Liver (tissue), 8 donors: ENCODE measurements at regions not wholly inside any gene's neighbourhood (a gene's known extent, or its start where the extent isn't known, plus 50 kb on each side); places are given as distances from the start of the nearest gene placed in this dataset.

Experiments used
- DNase-seq: peaks from one replicate; pipeline ENCODE4 v3.0.0-alpha.2; 2017; ENCODE audit warnings: low spot score
- H3K27ac ChIP-seq, 2 donors: one replicate each; pipeline ENCODE4 v1.7.0; 2013; ENCODE audit warnings: inconsistent platforms in 2 of 2, low read length in 2 of 2, control low read depth in 1 of 2, low read depth in 1 of 2, mild to moderate bottlenecking in 1 of 2
- H3K27me3 ChIP-seq, 4 donors: one replicate each; pipeline versions ENCODE4 v1.6.1 to v1.7.0; 2013; ENCODE audit warnings: low read length in 3 of 4, inconsistent platforms in 1 of 4, mild to moderate bottlenecking in 1 of 4, moderate library complexity in 1 of 4; ENCODE audit not compliant: control insufficient read depth in 4 of 4, insufficient read depth in 4 of 4
- H3K36me3 ChIP-seq, 4 donors: one replicate each; pipeline versions ENCODE4 v1.6.1 to v1.7.0; 2013; ENCODE audit warnings: low read length in 3 of 4, mild to moderate bottlenecking in 3 of 4, low read depth in 1 of 4, moderate library complexity in 1 of 4; ENCODE audit not compliant: control insufficient read depth in 4 of 4, insufficient read depth in 3 of 4
- H3K4me1 ChIP-seq, 4 donors: one replicate each; pipeline versions ENCODE4 v1.6.1 to v1.7.0; 2013; ENCODE audit warnings: low read length in 3 of 4, mild to moderate bottlenecking in 3 of 4, moderate library complexity in 1 of 4; ENCODE audit not compliant: control insufficient read depth in 4 of 4, insufficient read depth in 4 of 4
- H3K4me3 ChIP-seq, 3 donors: one replicate each; pipeline versions ENCODE4 v1.6.1 to v1.7.0; 2013; ENCODE audit warnings: low read length in 3 of 3, control low read depth in 1 of 3, low read depth in 1 of 3, mild to moderate bottlenecking in 1 of 3
- H3K9ac ChIP-seq, 2 donors: one replicate each; pipeline ENCODE4 v1.7.0; 2013; ENCODE audit warnings: low read length in 2 of 2, mild to moderate bottlenecking in 2 of 2, moderate library complexity in 2 of 2, control low read depth in 1 of 2, low read depth in 1 of 2
- H3K9me3 ChIP-seq, 4 donors: one replicate each; pipeline versions ENCODE4 v1.6.1 to v1.7.0; 2013; ENCODE audit warnings: low read length in 3 of 4; ENCODE audit not compliant: control insufficient read depth in 4 of 4
- ATF3 ChIP-seq: IDR thresholded peaks from 2 replicates; pipeline ENCODE4 v1.6.1; 2016; ENCODE audit warnings: antibody characterized with exemption
- CTCF ChIP-seq: fragments of 150-350 bp; IDR thresholded peaks from 2 replicates; pipeline ENCODE4 v1.5.1; 2017; ENCODE audit warnings: improper control_type of control experiment, low read depth, low read length; ENCODE audit not compliant: missing input control
- EGR1 ChIP-seq, 2 donors: IDR thresholded peaks; 2 replicates each; pipeline ENCODE4 v1.6.1; 2016 to 2018; ENCODE audit warnings: antibody characterized with exemption in 2 of 2, low read depth in 2 of 2
- FOXA1 ChIP-seq: IDR thresholded peaks from 2 replicates; pipeline ENCODE4 v1.6.1; 2016; ENCODE audit warnings: antibody characterized with exemption
- FOXA2 ChIP-seq: IDR thresholded peaks from 2 replicates; pipeline ENCODE4 v1.6.1; 2016; ENCODE audit warnings: antibody characterized with exemption
- GABPA ChIP-seq, 2 donors: IDR thresholded peaks in 1 of 2; conservative IDR thresholded peaks in 1 of 2; 2 replicates each; pipeline ENCODE4 v1.6.1; 2016; ENCODE audit warnings: antibody characterized with exemption in 2 of 2, mild to moderate bottlenecking in 1 of 2, moderate library complexity in 1 of 2
- HNF4A ChIP-seq, 2 donors: conservative IDR thresholded peaks; 2 replicates each; pipeline ENCODE4 v1.6.1; 2016; ENCODE audit warnings: antibody characterized with exemption in 2 of 2, mild to moderate bottlenecking in 2 of 2
- HNF4G ChIP-seq: IDR thresholded peaks from 2 replicates; pipeline ENCODE4 v1.6.1; 2016; ENCODE audit warnings: antibody characterized with exemption
- JUND ChIP-seq, 2 donors: IDR thresholded peaks; 2 replicates each; pipeline ENCODE4 v1.6.1; 2016; ENCODE audit warnings: antibody characterized with exemption in 2 of 2
- MAX ChIP-seq: IDR thresholded peaks from 2 replicates; pipeline ENCODE4 v1.6.1; 2016; ENCODE audit warnings: antibody characterized with exemption
- NR2F2 ChIP-seq: IDR thresholded peaks from 2 replicates; pipeline ENCODE4 v1.6.1; 2016; ENCODE audit warnings: antibody characterized with exemption
- RAD21 ChIP-seq, 2 donors: IDR thresholded peaks; 2 replicates each; pipeline ENCODE4 v1.6.1; 2016; ENCODE audit warnings: antibody characterized with exemption in 2 of 2, mild to moderate bottlenecking in 2 of 2
- REST ChIP-seq: IDR thresholded peaks from 2 replicates; pipeline ENCODE4 v1.6.1; 2016; ENCODE audit warnings: antibody characterized with exemption, mild to moderate bottlenecking
- RXRA ChIP-seq, 2 donors: IDR thresholded peaks; 2 replicates each; pipeline ENCODE4 v1.6.1; 2017 to 2018; ENCODE audit warnings: antibody characterized with exemption in 2 of 2, mild to moderate bottlenecking in 1 of 2
- SP1 ChIP-seq: IDR thresholded peaks from 2 replicates; pipeline ENCODE4 v1.6.1; 2018; ENCODE audit warnings: antibody characterized with exemption, mild to moderate bottlenecking
- TAF1 ChIP-seq: conservative IDR thresholded peaks from 2 replicates; pipeline ENCODE4 v1.6.1; 2016; ENCODE audit warnings: antibody characterized with exemption, mild to moderate bottlenecking
- YY1 ChIP-seq: IDR thresholded peaks from 2 replicates; pipeline ENCODE4 v1.6.1; 2016; ENCODE audit warnings: antibody characterized with exemption, mild to moderate bottlenecking
- ZBTB33 ChIP-seq: IDR thresholded peaks from 2 replicates; pipeline ENCODE4 v1.6.1; 2016; ENCODE audit warnings: antibody characterized with exemption
- WGBS: extraction: QIAGEN DNeasy Blood & Tissue Kit; methylation state at CpG from one replicate; pipeline ENCODE4 v1.1.7; 2013; 5-methylcytosine and 5-hydroxymethylcytosine counted together
- donor health status: healthy.
- donor health status: healthy.
- donor health status: healthy.
- donor health status: healthy.
- donor health status: healthy.

GRCh38 chr2:65767946-65768345, 335.5 kb upstream of the SPRED2 start (continued):
- no peak for TF ChIP-seq FOXA2
- TF ChIP-seq HNF4A (conservative IDR thresholded peaks at IDR 0.05) = no peak
- TF ChIP-seq REST = no peak

GRCh38 chr2:65766768-65767267, 334.4 kb upstream of the SPRED2 start:
- no peak overlapping the region for H3K4me3 ChIP-seq
- DNase-seq = no peak
- TF ChIP-seq FOXA1 = no peak
- no peak for TF ChIP-seq CTCF
- TF ChIP-seq RAD21 (IDR thresholded peaks at IDR 0.05) = no peak
- no peak for TF ChIP-seq TAF1
- TF ChIP-seq NR2F2 = no peak
- TF ChIP-seq RXRA (IDR thresholded peaks at IDR 0.05) = no peak
- TF ChIP-seq FOXA2 = no peak
- TF ChIP-seq MAX = no peak
- no peak for TF ChIP-seq REST
- TF ChIP-seq HNF4G = no peak
- no peak for TF ChIP-seq EGR1 (IDR thresholded peaks at IDR 0.05; ENCODE audit: low read depth in 2 of 2)
- no peak for TF ChIP-seq JUND (IDR thresholded peaks at IDR 0.05)
- no peak for TF ChIP-seq GABPA (IDR thresholded peaks at IDR 0.05 in 1 of 2, conservative IDR thresholded peaks at IDR 0.05 in 1 of 2)
- no peak for TF ChIP-seq HNF4A (conservative IDR thresholded peaks at IDR 0.05)
- TF ChIP-seq ATF3 = no peak
- TF ChIP-seq SP1 = no peak
- TF ChIP-seq YY1 = no peak
- no peak for TF ChIP-seq ZBTB33
- H3K36me3 ChIP-seq = no peaks in the 10 kb centered on the region
- no peak overlapping the region for H3K9ac ChIP-seq
- WGBS = 87% methylated on average over 6 of the region's 6 CpGs
- H3K27me3 ChIP-seq = no peaks in the 10 kb centered on the region
- H3K4me1 ChIP-seq = no peaks in the 10 kb centered on the region
- H3K9me3 ChIP-seq = no peaks in the 10 kb centered on the region
- no peak overlapping the region for H3K27ac ChIP-seq
